ENCODE measurements at regions not wholly inside any gene's neighbourhood (a gene's known extent, or its start where the extent isn't known, plus 50 kb on each side); places are given as distances from the start of the nearest gene placed in this dataset.

DNA sequence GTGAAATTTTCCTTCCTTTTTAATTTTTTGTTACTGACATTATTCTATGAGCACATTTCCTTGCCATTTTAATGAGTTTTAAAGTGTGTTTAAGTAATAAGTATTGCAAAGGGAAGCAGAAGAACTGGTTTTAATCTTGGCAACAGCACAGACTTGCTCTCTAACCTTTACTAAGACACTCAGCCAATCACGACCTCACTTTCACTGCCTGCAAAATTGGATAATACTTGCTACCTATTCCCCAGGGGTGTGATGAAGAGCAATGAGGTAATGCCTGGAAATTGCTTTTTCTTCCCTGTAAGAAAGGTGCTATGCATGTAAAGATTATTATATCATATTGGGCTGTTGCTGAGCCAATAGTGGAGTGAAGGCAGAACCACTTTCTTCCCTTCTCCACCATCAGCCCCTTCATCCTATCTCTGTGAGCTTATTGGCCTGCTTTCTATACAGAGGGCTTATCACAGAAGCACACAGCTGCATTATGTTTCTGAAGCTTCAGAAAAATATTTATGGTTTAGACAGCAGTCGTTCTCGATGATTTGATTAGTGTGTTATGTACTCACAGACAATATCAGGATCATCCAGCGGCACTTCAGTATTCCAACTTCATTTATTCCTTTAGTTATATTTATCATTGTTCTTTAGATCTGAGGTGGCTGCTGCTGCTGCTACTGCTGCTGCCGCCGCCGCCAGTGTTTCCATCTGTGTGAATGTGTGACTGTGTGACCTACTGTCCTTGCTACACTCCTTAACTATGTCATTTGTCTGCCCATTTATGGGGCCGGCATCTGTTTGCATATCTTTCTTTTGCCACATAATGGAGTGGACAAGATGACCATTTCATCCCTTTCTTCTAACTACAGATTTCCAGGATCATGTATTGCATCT is 255.1 kb downstream of the C4orf33 start:
- TF ChIP-seq, protein P1, sequence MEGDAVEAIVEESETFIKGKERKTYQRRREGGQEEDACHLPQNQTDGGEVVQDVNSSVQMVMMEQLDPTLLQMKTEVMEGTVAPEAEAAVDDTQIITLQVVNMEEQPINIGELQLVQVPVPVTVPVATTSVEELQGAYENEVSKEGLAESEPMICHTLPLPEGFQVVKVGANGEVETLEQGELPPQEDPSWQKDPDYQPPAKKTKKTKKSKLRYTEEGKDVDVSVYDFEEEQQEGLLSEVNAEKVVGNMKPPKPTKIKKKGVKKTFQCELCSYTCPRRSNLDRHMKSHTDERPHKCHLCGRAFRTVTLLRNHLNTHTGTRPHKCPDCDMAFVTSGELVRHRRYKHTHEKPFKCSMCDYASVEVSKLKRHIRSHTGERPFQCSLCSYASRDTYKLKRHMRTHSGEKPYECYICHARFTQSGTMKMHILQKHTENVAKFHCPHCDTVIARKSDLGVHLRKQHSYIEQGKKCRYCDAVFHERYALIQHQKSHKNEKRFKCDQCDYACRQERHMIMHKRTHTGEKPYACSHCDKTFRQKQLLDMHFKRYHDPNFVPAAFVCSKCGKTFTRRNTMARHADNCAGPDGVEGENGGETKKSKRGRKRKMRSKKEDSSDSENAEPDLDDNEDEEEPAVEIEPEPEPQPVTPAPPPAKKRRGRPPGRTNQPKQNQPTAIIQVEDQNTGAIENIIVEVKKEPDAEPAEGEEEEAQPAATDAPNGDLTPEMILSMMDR (IDR thresholded peaks at IDR 0.05; ENCODE audit: control extremely low read depth, extremely low read depth), result no peak
- Histone ChIP-seq H3K27ac (ENCODE audit: low read depth in 1 of 2, low read length in 1 of 2) (no peak overlapping the region), H3K4me1 (ENCODE audit: control insufficient read depth in 5 of 5, insufficient read depth in 5 of 5, low read length in 5 of 5) (peaks cover 0 to 27% (median 14%) of the 10 kb centered on the region in 5 donors), H3K4me3 (no peak overlapping the region), H3K36me3 (ENCODE audit: control insufficient read depth in 4 of 4, insufficient read depth in 4 of 4, low read length in 4 of 4) (no peaks in the 10 kb centered on the region), H3K27me3 (ENCODE audit: control insufficient read depth in 3 of 3, insufficient read depth in 3 of 3, low read length in 2 of 3) (peaks cover 0 to 3% (median 0%) of the 10 kb centered on the region in 3 donors), H3K9me3 (ENCODE audit: control insufficient read depth in 4 of 4, insufficient read depth in 3 of 4, low read length in 3 of 4) (no peaks in the 10 kb centered on the region), H3K9ac (ENCODE audit: insufficient read depth in 1 of 2, low read length in 2 of 2) (peak overlapping the region in 1 of 2 donors; percentile 16)
- WGBS, 2 donors, result 69 to 81% methylated on average over 8 of the region's 8 CpGs
- ATAC-seq (ENCODE audit: insufficient read depth, low FRiP score) (peak; percentile 55), DNase-seq (peak; percentile 40 to 88 (median 73))

DNA sequence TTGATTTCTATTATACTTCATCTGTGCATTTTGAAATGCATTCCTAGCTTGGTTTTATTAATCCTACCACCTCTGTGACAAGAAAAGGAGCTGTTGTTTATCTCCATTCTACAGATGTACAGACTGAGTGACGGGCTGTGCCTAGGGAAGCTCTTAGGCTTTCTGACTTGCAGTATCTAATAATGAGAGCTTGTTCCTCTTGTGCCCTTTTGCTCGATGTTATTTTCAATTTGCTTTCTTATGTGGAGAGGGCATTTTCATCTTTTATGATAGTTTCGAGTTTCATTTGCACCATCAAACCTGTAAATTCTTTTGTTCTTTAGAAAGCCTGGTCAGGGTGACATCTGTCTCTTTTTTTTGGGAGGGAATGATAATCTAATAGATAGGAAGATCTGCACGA is 256.5 kb downstream of the C4orf33 start:
- TF ChIP-seq, protein P1 (IDR thresholded peaks at IDR 0.05; ENCODE audit: control extremely low read depth, extremely low read depth), result no peak
- H3K27ac ChIP-seq (ENCODE audit: low read depth in 1 of 2, low read length in 1 of 2), result no peak overlapping the region
- H3K4me3 ChIP-seq, result no peak overlapping the region
- WGBS, 2 donors, result 83% methylated on average over 4 of the region's 4 CpGs
- no peaks in the 10 kb centered on the region for H3K36me3 ChIP-seq (ENCODE audit: control insufficient read depth in 4 of 4, insufficient read depth in 4 of 4, low read length in 4 of 4)
- ATAC-seq (ENCODE audit: insufficient read depth, low FRiP score) (no peak), DNase-seq (no peak)
- H3K9ac ChIP-seq (ENCODE audit: insufficient read depth in 1 of 2, low read length in 2 of 2), result no peak overlapping the region
- peaks cover 0 to 26% (median 14%) of the 10 kb centered on the region in 5 donors for H3K4me1 ChIP-seq (ENCODE audit: control insufficient read depth in 5 of 5, insufficient read depth in 5 of 5, low read length in 5 of 5)
- peaks cover 0 to 3% (median 0%) of the 10 kb centered on the region in 3 donors for H3K27me3 ChIP-seq (ENCODE audit: control insufficient read depth in 3 of 3, insufficient read depth in 3 of 3, low read length in 2 of 3)
- H3K9me3 ChIP-seq (ENCODE audit: control insufficient read depth in 4 of 4, insufficient read depth in 3 of 4, low read length in 3 of 4), result no peaks in the 10 kb centered on the region

DNA sequence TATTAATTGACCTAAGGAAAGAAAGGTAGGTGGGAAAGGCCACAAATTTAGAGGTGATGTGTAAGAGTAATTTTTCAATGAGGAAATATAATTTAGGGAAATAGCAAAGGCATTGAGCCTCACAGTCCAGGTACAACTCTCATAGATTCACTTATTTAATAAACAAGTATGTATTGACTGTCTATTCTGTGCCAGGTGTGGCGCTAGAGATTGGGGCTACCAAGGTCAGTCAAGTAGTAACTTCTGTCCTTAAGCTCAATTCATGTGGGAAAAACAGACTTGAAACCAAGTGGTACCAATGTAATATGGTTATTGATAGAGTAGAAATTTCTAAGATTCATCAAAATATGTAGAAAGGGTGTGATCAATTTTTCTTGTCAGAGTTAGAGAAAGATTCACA is 257.5 kb downstream of the C4orf33 start:
- TF ChIP-seq, protein P1 (IDR thresholded peaks at IDR 0.05; ENCODE audit: control extremely low read depth, extremely low read depth), result no peak
- Histone ChIP-seq H3K27me3 (ENCODE audit: control insufficient read depth in 3 of 3, insufficient read depth in 3 of 3, low read length in 2 of 3) (peaks cover 0 to 3% (median 0%) of the 10 kb centered on the region in 3 donors), H3K4me3 (no peak overlapping the region), H3K27ac (ENCODE audit: low read depth in 1 of 2, low read length in 1 of 2) (no peak overlapping the region), H3K4me1 (ENCODE audit: control insufficient read depth in 5 of 5, insufficient read depth in 5 of 5, low read length in 5 of 5) (peaks cover 0 to 26% (median 14%) of the 10 kb centered on the region in 5 donors), H3K9me3 (ENCODE audit: control insufficient read depth in 4 of 4, insufficient read depth in 3 of 4, low read length in 3 of 4) (no peaks in the 10 kb centered on the region), H3K36me3 (ENCODE audit: control insufficient read depth in 4 of 4, insufficient read depth in 4 of 4, low read length in 4 of 4) (no peaks in the 10 kb centered on the region), H3K9ac (ENCODE audit: insufficient read depth in 1 of 2, low read length in 2 of 2) (no peak overlapping the region)
- ATAC-seq (ENCODE audit: insufficient read depth, low FRiP score), result no peak
- 91 to 94% methylated on average over 1 of the region's 1 CpG for WGBS, 2 donors
- DNase-seq, result no peak

Measured in lung (tissue), 11 donors.